ENCODE measurements at regions not wholly inside any gene's neighbourhood (a gene's known extent, or its start where the extent isn't known, plus 50 kb on each side); places are given as distances from the start of the nearest gene placed in this dataset.
A peak's percentile ranks its signal among the peaks of the same experiment; 100 is the strongest.

DNA sequence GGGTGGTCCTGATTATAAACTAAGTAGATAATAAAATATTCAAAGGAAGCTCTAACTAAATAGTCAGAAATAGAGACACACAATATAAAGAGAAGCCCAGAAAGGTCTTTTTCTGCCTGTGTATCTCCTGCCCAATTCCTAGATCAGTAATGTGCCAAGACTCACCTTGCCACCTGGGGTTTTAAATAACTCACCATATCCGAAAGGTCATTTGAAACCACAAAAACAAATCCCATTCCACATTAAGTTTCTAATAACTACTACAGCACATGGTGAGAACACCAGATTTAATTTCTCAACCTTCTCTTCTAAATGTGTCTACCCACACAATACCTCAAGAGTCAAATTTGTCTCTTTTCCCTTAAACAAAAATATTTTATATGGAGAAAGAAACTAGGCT, 75.2 kb downstream of the ZNF608 start:
- H4K8ac ChIP-seq (ENCODE audit: extremely low read depth, insufficient read depth, low read length) = no peak overlapping the region
- H3K18ac ChIP-seq (ENCODE audit: extremely low read depth, low read length) = no peak overlapping the region
- POLR2A ChIA-PET (ENCODE audit: partially characterized antibody) = interaction anchor here (0.6 to 1.5 kb wide), 3 partner anchors 8 to 13 kb away, joined by 3 to 5 read pairs (median 3); no protein-coding TSS in a partner anchor
- DNase-seq (ENCODE audit: low read depth in 1 of 2, low spot score in 2 of 2) (no peak), FAIRE-seq (no peak)
- peaks cover 4 to 99% of the 10 kb centered on the region in 2 experiments for H3K79me2 ChIP-seq (ENCODE audit: control insufficient read depth in 1 of 2, insufficient read depth in 2 of 2, low read length in 2 of 2)
- no peaks in the 10 kb centered on the region for H3K36me3 ChIP-seq (ENCODE audit: control insufficient read depth in 2 of 4, insufficient read depth in 4 of 4, low read length in 3 of 4)
- no peak overlapping the region for H2BK15ac ChIP-seq (ENCODE audit: low read length)
- no peak overlapping the region for H2BK5ac ChIP-seq (ENCODE audit: low read depth, low read length)
- no peak overlapping the region for H3K4ac ChIP-seq (replicated peaks; ENCODE audit: insufficient read length, low read depth, low read length)
- H2AK5ac ChIP-seq (ENCODE audit: low read depth, low read length) = no peak overlapping the region
- no peaks in the 10 kb centered on the region for H3K27me3 ChIP-seq (replicated peaks in 1 of 4; ENCODE audit: control insufficient read depth in 3 of 4, extremely low read depth in 1 of 4, insufficient read depth in 3 of 4, low read length in 3 of 4)
- no peak overlapping the region for H2BK20ac ChIP-seq (ENCODE audit: low read length)
- 73% methylated on average over 1 of the region's 1 CpG; no CpG with 5 or more reads in 1 of the 2 experiments for WGBS, 2 experiments (ENCODE audit: extremely low coverage in 1 of 2, insufficient coverage in 1 of 2, insufficient read length in 1 of 2, insufficient replicate concordance in 2 of 2, low coverage in 1 of 2, low lambda C conversion rate in 2 of 2, missing lambda C conversion rate in 1 of 2)
- H2BK12ac ChIP-seq (ENCODE audit: low read depth, low read length) = no peak overlapping the region
- 0 out of 4 replicates have a peak overlapping the region, but pooled peaks of 1 of the 2 experiments have one; percentile 20 for H3K4me2 ChIP-seq (ENCODE audit: insufficient read depth in 1 of 2, low read depth in 2 of 2, low read length in 2 of 2)
- H3K79me1 ChIP-seq (ENCODE audit: low read depth, low read length) = peaks cover 12% of the 10 kb centered on the region
- H2BK120ac ChIP-seq (replicated peaks; ENCODE audit: low read depth, low read length) = no peak overlapping the region
- H3K4me3 ChIP-seq (ENCODE audit: extremely low read depth in 1 of 4, insufficient read depth in 2 of 4, low read depth in 3 of 4, low read length in 4 of 4) = no peak overlapping the region
- TF ChIP-seq POLR2A (IDR thresholded peaks at IDR 0.05; ENCODE audit: control extremely low read depth in 1 of 2, low read depth in 2 of 2, low read length in 2 of 2) (no peak), TBP (IDR thresholded peaks at IDR 0.05; ENCODE audit: low read depth, low read length) (peak; percentile 30; the same call in 1 of the 2 replicates), KDM1A (IDR thresholded peaks at IDR 0.05; ENCODE audit: borderline replicate concordance, low read length) (no peak)
- no peak overlapping the region for H3K23ac ChIP-seq (ENCODE audit: insufficient read length)
- no peak overlapping the region for H3K9ac ChIP-seq (replicated peaks in 1 of 4; ENCODE audit: extremely low read depth in 1 of 4, low read depth in 3 of 4, low read length in 3 of 4)
- H4K5ac ChIP-seq (ENCODE audit: insufficient read length, low read depth, low read length) = no peak overlapping the region
- H3K56ac ChIP-seq (replicated peaks; ENCODE audit: insufficient read length, low read depth, low read length) = no peak overlapping the region
- no peak overlapping the region for H2AFZ ChIP-seq (ENCODE audit: low read length)
- H3K4me1 ChIP-seq (replicated peaks in 1 of 4; ENCODE audit: control insufficient read depth in 3 of 4, insufficient read depth in 4 of 4, low read length in 3 of 4) = peaks cover 2 to 19% (median 9%) of the 10 kb centered on the region in 4 experiments; a peak in 6 of 7 replicates
- CTCF ChIA-PET (ENCODE audit: partially characterized antibody) = no interaction called here
- no peaks in the 10 kb centered on the region for H3K9me3 ChIP-seq (ENCODE audit: insufficient read depth in 2 of 2, low read depth in 1 of 2, low read length in 1 of 2)
- H3K14ac ChIP-seq (ENCODE audit: insufficient read length) = no peak overlapping the region
- no peak overlapping the region for H4K91ac ChIP-seq (replicated peaks; ENCODE audit: insufficient read length, low read length)
- H3K23me2 ChIP-seq (ENCODE audit: low read depth, low read length) = no peaks in the 10 kb centered on the region
- H3K27ac ChIP-seq (ENCODE audit: low read depth, low read length) = no peak overlapping the region
- H4K20me1 ChIP-seq (replicated peaks in 1 of 2; ENCODE audit: control insufficient read depth in 1 of 2, insufficient read depth in 2 of 2, low read length in 2 of 2) = peaks cover 2 to 4% of the 10 kb centered on the region in 2 experiments

Measured in H1 (cell line).